ENCODE measurements at regions not wholly inside any gene's neighbourhood (a gene's known extent, or its start where the extent isn't known, plus 50 kb on each side); places are given as distances from the start of the nearest gene placed in this dataset.
A peak's percentile ranks its signal among the peaks of the same experiment; 100 is the strongest.

DNA sequence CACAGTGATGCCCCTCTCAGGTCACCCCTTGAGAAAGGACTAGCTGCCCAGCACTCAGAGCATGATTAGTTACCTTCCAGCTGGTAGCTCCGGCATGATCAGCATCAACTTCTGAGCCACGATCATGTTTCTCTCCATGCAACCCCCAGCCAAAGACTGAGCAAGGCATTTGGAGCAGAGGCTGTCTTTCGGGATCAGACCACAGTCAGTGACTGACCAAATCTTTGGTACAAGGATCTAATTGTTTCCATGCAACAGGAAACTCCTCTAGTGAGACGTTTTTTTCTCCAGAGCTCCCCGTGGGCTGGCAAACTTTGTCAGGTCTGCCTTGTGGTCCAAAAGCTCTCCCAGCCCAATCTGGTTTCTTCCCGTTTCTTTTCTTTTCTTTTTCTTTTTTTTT lies 244.3 kb downstream of the METTL4 start:
- DNase-seq (no peak), ATAC-seq (replicated peaks) (no peak)
- Mint-ChIP-seq H3K36me3 (ENCODE audit: insufficient read depth) (no peaks in the 10 kb centered on the region), H3K4me3 (no peak overlapping the region), H3K27ac (no peak overlapping the region), H3K9me3 (no peaks in the 10 kb centered on the region), H3K27me3 (peaks cover 50 to 62% of the 10 kb centered on the region in 2 donors), H3K4me1 (ENCODE audit: low read depth in 2 of 2) (no peaks in the 10 kb centered on the region)

DNA sequence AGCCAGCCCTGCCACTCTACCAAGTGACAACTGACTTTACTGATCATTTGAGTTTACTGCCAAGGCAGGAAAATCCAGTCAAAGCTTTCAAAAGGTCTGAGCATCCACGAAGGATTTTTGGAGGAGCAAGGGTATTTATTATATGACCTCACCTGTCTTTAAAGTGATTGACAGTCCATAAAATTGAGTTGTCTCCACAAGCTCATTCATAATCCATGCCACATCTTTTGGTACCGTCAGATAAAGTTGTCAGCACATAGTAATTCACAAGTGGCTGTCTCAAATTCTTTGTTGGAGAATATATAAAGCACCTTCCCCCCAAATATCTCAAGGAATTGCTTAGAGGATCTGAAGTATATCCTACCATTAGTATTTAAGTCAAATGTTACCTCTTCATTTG lies 240.5 kb downstream of the METTL4 start:
- ATAC-seq (replicated peaks) (no peak), DNase-seq (no peak)
- Mint-ChIP-seq H3K4me3 (no peak overlapping the region), H3K27ac (no peak overlapping the region), H3K4me1 (ENCODE audit: low read depth in 2 of 2) (no peaks in the 10 kb centered on the region), H3K27me3 (peaks cover 63 to 74% of the 10 kb centered on the region in 2 donors), H3K36me3 (ENCODE audit: insufficient read depth) (no peaks in the 10 kb centered on the region), H3K9me3 (no peaks in the 10 kb centered on the region)

DNA sequence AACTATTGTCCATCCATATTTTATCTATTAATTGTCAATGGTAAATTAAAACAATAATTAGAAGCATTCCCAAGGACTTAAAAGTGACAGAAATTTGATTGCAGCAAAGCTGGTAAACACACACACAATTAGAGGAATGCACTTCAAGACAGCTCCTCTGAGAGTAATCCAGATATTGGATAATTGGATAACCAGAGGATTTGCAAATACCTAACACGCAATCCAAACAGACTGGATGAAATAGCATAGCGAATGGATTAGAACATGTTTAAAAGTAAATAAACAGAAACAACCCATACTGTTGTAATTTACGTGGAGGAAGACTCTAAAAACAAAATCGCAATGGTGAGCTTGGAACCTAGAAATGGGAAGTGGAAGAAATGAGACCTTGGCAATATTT lies 239.8 kb downstream of the METTL4 start:
- DNase-seq (no peak), ATAC-seq (replicated peaks) (no peak)
- no peaks in the 10 kb centered on the region for H3K4me1 Mint-ChIP-seq (ENCODE audit: low read depth in 2 of 2)
- H3K9me3 Mint-ChIP-seq, result no peaks in the 10 kb centered on the region
- H3K27ac Mint-ChIP-seq, result no peak overlapping the region
- no peaks in the 10 kb centered on the region for H3K36me3 Mint-ChIP-seq (ENCODE audit: insufficient read depth)
- H3K4me3 Mint-ChIP-seq, result no peak overlapping the region
- peaks cover 63 to 71% of the 10 kb centered on the region in 2 donors for H3K27me3 Mint-ChIP-seq

DNA sequence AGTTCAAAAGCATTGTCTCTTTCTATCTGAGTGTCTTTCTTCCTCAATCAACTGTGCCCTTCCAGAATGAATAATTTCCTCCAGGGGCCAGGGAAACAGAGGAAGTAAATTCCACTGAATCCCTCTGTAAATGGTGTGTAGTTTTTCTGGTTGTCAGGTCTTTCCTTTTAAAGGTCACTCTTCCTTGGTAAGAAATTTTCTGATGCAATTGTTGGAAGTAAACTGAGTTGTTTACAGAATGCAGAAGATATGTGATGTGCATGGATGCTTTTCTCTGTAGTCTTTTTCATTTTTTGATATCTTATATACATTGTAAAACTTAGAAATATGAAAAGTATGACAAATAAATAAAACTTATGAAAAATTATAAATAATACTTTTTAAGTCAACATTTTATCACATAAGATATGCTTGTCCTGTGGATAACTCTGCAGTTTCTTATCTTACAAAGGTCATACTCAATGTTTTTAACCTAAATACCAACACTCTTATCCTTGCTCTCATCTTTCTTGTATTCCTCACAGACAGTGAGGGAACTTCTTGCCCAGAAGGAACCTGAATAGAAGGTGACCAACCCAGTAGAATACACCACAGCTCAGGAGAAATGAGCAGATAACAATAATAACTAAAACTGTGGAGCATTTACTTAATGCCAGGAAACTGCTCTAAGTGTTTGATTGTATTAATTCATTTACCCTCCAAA lies 234.5 kb downstream of the METTL4 start:
- ATAC-seq (replicated peaks) (no peak), DNase-seq (no peak)
- peaks cover 54 to 61% of the 10 kb centered on the region in 2 donors for H3K27me3 Mint-ChIP-seq
- H3K9me3 Mint-ChIP-seq, result no peaks in the 10 kb centered on the region
- H3K36me3 Mint-ChIP-seq (ENCODE audit: insufficient read depth), result no peaks in the 10 kb centered on the region
- H3K4me3 Mint-ChIP-seq, result no peak overlapping the region
- H3K27ac Mint-ChIP-seq, result no peak overlapping the region
- no peaks in the 10 kb centered on the region for H3K4me1 Mint-ChIP-seq (ENCODE audit: low read depth in 2 of 2)

DNA sequence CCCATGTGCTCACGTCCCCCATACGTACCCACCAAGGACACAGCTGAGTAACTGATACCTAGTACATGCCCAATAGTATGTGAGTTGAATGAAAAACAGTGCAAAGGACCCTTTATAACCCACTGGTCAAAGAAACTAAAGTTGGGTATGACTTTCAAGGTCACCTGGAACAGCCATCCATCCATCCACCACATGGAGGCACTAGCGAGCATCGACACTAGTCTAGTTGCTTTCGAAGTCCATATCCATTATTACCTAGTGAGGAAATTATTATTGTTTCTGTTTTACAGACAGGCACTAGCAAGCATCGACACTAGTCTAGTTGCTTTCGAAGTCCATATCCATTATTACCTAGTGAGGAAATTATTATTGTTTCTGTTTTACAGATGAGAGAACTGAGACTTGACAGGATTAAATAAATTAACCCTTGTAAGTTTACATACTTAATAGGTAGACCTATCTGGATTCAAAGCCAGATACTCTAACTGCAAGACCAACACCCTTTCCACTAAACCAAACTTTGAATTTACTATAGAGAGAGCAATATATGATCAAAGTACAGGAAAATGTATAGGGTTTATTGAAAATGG lies 233.7 kb downstream of the METTL4 start:
- peak; percentile 64 for ATAC-seq (replicated peaks)
- no peak overlapping the region for H3K4me3 Mint-ChIP-seq

DNA sequence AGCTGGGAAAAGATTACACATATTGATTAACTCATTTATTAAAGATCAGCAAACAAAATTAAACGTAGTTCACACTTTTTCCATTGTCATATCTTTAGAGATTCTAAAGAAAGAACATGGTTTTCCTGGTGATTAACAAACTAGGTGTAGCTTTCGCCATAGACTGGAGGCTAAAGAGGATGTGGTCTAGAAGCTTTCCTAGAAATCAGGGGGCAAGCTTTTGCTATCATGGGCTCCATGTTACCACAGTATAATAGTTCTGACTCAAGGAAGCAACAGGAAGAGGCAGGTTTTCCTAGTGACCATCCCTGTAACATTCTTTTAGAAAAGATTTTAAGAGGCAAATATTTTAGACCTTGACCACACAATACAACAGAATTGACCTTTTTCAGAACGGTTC lies 232.7 kb downstream of the METTL4 start:
- H3K4me3 Mint-ChIP-seq, result no peak overlapping the region
- no peaks in the 10 kb centered on the region for H3K4me1 Mint-ChIP-seq (ENCODE audit: low read depth in 2 of 2)
- no peaks in the 10 kb centered on the region for H3K36me3 Mint-ChIP-seq (ENCODE audit: insufficient read depth)
- peaks cover 48 to 52% of the 10 kb centered on the region in 2 donors for H3K27me3 Mint-ChIP-seq
- no peak for DNase-seq
- H3K9me3 Mint-ChIP-seq, result no peaks in the 10 kb centered on the region
- no peak for ATAC-seq (replicated peaks)
- no peak overlapping the region for H3K27ac Mint-ChIP-seq

More for the DNA sequence above, 233.7 kb downstream of the METTL4 start:
- H3K36me3 Mint-ChIP-seq (ENCODE audit: insufficient read depth), result no peaks in the 10 kb centered on the region
- peaks cover 53 to 61% of the 10 kb centered on the region in 2 donors for H3K27me3 Mint-ChIP-seq
- peak; percentile 22 to 43 (median 38) for DNase-seq
- no peaks in the 10 kb centered on the region for H3K4me1 Mint-ChIP-seq (ENCODE audit: low read depth in 2 of 2)
- H3K9me3 Mint-ChIP-seq, result no peaks in the 10 kb centered on the region
- H3K27ac Mint-ChIP-seq, result no peak overlapping the region

DNA sequence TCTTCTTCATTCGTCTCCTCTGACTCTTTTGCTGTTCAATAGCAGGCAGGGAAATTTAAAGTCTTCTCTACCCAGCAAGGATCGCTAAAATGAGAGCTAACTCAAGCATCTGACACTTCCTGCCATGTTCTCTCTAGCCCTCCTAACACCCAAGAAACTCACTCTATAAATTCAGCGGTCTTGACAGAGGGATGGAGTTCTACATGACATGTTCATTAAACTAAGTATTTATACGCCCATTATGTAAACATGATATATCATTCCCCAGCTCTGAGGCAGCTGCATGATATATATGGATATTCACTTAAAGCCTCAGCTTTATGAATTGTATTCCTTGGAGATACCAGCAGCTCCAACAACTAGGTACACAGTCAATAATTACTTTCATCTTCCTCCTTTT lies 231.0 kb downstream of the METTL4 start:
- H3K36me3 Mint-ChIP-seq (ENCODE audit: insufficient read depth), result no peaks in the 10 kb centered on the region
- ATAC-seq (replicated peaks) (no peak), DNase-seq (no peak)
- no peak overlapping the region for H3K4me3 Mint-ChIP-seq
- H3K4me1 Mint-ChIP-seq (ENCODE audit: low read depth in 2 of 2), result no peaks in the 10 kb centered on the region
- H3K27ac Mint-ChIP-seq, result no peak overlapping the region
- H3K9me3 Mint-ChIP-seq, result no peaks in the 10 kb centered on the region
- peaks cover 43 to 52% of the 10 kb centered on the region in 2 donors for H3K27me3 Mint-ChIP-seq

DNA sequence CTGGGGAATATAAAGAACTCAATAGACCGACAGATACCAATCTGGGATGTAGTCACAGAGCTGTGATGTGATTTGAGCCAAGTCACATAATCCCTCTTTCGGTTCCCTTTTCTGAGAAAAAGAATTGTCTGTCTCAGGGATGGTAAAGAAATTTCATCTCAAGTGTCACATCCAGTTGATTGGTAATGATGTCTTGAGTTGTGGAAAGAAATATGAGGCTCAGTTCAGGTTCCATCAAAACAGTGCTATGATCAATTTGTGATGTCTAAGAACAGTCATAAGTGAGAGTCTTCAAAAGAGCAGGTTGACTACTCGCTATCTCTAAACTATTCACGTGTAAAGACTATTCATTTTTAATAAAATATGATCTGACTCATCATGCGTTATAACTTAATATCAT lies 223.3 kb downstream of the METTL4 start:
- H3K27ac Mint-ChIP-seq, result no peak overlapping the region
- ATAC-seq (replicated peaks) (no peak), DNase-seq (no peak)
- no peaks in the 10 kb centered on the region for H3K4me1 Mint-ChIP-seq (ENCODE audit: low read depth in 2 of 2)
- H3K4me3 Mint-ChIP-seq, result no peak overlapping the region
- no peaks in the 10 kb centered on the region for H3K9me3 Mint-ChIP-seq
- H3K36me3 Mint-ChIP-seq (ENCODE audit: insufficient read depth), result no peaks in the 10 kb centered on the region
- peaks cover 7 to 9% of the 10 kb centered on the region in 2 donors for H3K27me3 Mint-ChIP-seq

DNA sequence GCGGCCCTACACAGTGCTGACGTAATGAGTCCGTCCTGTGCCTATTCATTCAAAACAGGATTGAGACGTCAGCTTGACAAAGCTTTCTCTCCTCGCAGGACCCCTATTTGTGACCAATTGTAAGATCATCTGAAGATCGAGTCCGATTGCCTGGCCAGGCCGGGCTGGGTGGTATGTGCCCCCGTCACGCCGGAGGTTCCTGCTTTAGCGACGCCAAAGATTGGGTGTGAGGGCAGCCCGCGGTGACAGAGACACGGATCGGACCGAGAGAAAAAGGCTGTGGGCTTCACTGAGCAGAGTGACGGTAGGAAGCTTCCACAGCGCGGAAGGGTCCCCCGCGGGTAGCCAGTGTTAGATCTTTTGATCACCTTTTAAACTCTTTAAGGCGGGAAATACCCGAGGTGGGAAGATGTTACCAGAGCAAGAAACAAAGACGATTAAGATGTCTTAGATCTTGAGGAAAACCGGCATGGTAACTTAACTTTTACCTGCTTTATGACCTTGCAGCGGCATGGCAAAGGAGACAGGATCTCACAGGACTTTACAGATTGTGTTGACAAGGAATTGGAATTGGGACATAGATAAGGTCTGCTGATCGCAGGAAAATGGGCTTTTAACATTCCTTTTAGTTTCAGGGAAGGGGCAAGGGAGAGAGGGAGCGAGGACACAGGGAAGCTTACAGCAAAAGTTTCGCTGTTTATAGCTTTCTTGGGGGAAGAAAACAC lies 220.0 kb downstream of the METTL4 start:
- H3K4me1 Mint-ChIP-seq (ENCODE audit: low read depth in 2 of 2), result no peaks in the 10 kb centered on the region
- no peaks in the 10 kb centered on the region for H3K9me3 Mint-ChIP-seq
- no peak overlapping the region for H3K4me3 Mint-ChIP-seq
- H3K36me3 Mint-ChIP-seq (ENCODE audit: insufficient read depth), result no peaks in the 10 kb centered on the region
- no peak overlapping the region for H3K27ac Mint-ChIP-seq
- H3K27me3 Mint-ChIP-seq, result peaks cover 13 to 17% of the 10 kb centered on the region in 2 donors
- DNase-seq (no peak), ATAC-seq (replicated peaks) (no peak)

DNA sequence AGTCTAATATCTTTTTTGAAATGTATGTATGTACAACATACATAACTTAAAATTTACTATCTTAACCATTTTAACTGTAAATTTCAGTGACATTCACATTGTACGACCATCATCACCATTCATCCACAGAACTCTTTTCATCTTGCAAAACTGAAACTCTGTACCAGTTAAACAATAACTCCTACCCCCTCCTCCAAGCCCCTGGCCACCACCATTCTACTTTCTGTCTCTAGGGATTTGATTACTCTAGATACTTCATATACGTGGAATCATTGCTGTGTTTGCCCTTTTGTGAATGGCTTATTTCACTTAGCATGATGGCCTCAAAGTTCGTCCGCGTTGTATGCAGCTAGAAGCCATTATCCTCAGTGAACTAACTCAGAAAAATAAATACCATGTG lies 217.0 kb downstream of the METTL4 start:
- H3K27me3 Mint-ChIP-seq, result peaks cover 24 to 29% of the 10 kb centered on the region in 2 donors
- H3K36me3 Mint-ChIP-seq (ENCODE audit: insufficient read depth), result peaks cover 3% of the 10 kb centered on the region
- no peaks in the 10 kb centered on the region for H3K9me3 Mint-ChIP-seq
- no peaks in the 10 kb centered on the region for H3K4me1 Mint-ChIP-seq (ENCODE audit: low read depth in 2 of 2)
- H3K27ac Mint-ChIP-seq, result no peak overlapping the region
- no peak for ATAC-seq (replicated peaks)
- DNase-seq, result no peak
- H3K4me3 Mint-ChIP-seq, result no peak overlapping the region

DNA sequence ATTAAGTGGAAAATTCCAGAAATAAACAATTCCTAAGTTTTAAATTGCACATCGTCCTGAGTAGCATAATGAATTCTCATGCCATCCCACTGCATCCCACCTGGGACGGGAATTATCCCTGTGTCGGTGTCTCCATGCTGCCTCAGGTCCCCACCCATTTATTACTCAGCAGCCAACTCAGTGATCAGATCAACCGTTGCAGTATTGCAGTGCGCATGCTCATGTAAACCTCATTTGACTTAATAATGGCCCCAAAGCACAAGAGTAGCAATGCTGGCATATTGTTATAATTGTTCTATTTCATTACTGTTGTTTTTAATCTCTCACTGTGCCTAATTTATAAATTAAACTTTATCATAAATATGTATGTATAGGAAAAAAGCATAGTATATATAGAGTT lies 214.4 kb downstream of the METTL4 start:
- Mint-ChIP-seq H3K4me1 (ENCODE audit: low read depth in 2 of 2) (no peaks in the 10 kb centered on the region), H3K9me3 (no peaks in the 10 kb centered on the region), H3K27me3 (peaks cover 16 to 20% of the 10 kb centered on the region in 2 donors), H3K27ac (no peak overlapping the region), H3K36me3 (ENCODE audit: insufficient read depth) (peaks cover 3% of the 10 kb centered on the region), H3K4me3 (no peak overlapping the region)
- no peak for ATAC-seq (replicated peaks)
- DNase-seq, result no peak

DNA sequence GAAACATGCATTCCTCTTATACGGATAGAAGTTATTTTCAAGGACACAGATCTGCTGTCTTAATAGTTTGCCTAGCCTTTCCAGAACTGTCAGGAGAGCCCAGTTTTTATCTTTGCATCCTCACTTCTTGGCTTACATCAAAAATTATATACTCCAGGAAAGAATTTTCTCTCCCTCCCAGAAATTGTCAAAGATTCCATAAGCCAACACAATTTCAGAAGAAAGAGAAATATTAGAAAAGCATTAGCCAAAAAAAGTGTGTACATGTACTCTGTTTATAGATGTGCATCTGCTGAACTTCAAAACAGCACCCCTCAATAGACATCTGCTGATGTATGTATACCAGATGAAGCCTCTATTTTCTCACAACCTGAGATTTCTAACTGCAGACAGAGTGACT lies 210.4 kb downstream of the METTL4 start:
- no peak overlapping the region for H3K27ac Mint-ChIP-seq
- DNase-seq, result no peak
- H3K36me3 Mint-ChIP-seq (ENCODE audit: insufficient read depth), result peaks cover 3% of the 10 kb centered on the region
- no peak overlapping the region for H3K4me3 Mint-ChIP-seq
- no peaks in the 10 kb centered on the region for H3K4me1 Mint-ChIP-seq (ENCODE audit: low read depth in 2 of 2)
- no peak for ATAC-seq (replicated peaks)
- peaks cover 26 to 30% of the 10 kb centered on the region in 2 donors for H3K27me3 Mint-ChIP-seq
- H3K9me3 Mint-ChIP-seq, result no peaks in the 10 kb centered on the region

DNA sequence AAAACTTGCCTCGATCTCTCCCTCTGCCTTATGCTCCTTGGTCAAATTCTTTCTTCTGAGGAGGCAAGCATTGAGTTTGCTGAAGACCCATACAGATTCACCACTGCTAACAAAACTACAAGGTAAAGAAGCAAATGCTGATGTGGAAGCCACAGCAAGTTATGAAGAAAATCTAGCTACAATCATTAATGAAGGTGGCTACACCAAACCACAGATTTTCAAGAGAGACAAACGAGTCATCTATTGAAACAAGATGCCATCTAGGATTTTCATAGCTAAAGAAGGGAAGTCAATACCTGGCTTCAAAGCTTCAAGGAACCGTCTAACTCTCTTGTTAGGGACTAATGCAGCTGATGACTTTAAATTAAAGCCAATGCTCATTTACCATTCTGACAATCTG lies 203.2 kb downstream of the METTL4 start:
- H3K27ac Mint-ChIP-seq, result no peak overlapping the region
- no peak overlapping the region for H3K4me3 Mint-ChIP-seq
- H3K27me3 Mint-ChIP-seq, result peaks cover 34 to 36% of the 10 kb centered on the region in 2 donors
- ATAC-seq (replicated peaks) (no peak), DNase-seq (no peak)
- H3K9me3 Mint-ChIP-seq, result no peaks in the 10 kb centered on the region
- H3K36me3 Mint-ChIP-seq (ENCODE audit: insufficient read depth), result no peaks in the 10 kb centered on the region
- no peaks in the 10 kb centered on the region for H3K4me1 Mint-ChIP-seq (ENCODE audit: low read depth in 2 of 2)

DNA sequence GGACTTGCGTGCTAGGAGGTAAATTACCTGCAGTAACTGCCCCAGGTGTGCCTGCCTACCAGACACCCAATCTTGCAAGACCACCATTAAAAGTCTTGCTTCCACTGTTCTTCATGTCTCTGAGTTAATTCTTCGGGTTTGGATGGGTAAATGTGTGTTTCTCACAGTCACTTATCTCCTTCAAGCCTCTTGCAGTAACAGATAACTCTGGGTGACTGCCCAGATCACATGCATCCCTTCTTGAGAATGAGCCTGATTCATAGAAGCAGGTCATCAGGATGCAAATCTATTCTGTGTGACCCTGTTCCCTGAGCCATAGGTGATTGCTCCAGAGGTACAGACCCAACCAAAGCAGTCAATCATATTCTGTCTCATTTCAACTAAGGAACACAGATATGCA lies 194.6 kb downstream of the METTL4 start:
- Mint-ChIP-seq H3K4me1 (ENCODE audit: low read depth in 2 of 2) (no peaks in the 10 kb centered on the region), H3K9me3 (peaks cover 0 to 5% of the 10 kb centered on the region in 2 donors), H3K27ac (no peak overlapping the region), H3K36me3 (ENCODE audit: insufficient read depth) (no peaks in the 10 kb centered on the region), H3K27me3 (peaks cover 54 to 61% of the 10 kb centered on the region in 2 donors), H3K4me3 (no peak overlapping the region)
- no peak for ATAC-seq (replicated peaks)
- DNase-seq, result no peak

Measured in effector memory CD8-positive, alpha-beta T cell (primary cell).